SK-N-SH (cell line): ENCODE measurements at regions not wholly inside any gene's neighbourhood (a gene's known extent, or its start where the extent isn't known, plus 50 kb on each side); places are given as distances from the start of the nearest gene placed in this dataset.

ENCODE experiments used
- FOXM1 ChIP-seq: IDR thresholded peaks from 2 replicates; pipeline ENCODE4 v1.4.0; 2012; ENCODE audit warnings: low read depth, mild to moderate bottlenecking
- YY1 ChIP-seq: IDR thresholded peaks from 2 replicates; pipeline ENCODE4 v1.4.0; 2012; ENCODE audit warnings: low read depth, mild to moderate bottlenecking
- TF ChIP-seq, protein P1 (sequence below): fragments of 200-600 bp; sonication (generic); IDR thresholded peaks from 2 replicates; pipeline ENCODE4 v1.6.1; 2017; ENCODE audit warnings: antibody characterized with exemption, mild to moderate bottlenecking, moderate library complexity
- TF ChIP-seq, protein P2 (sequence below): IDR thresholded peaks from 2 replicates; pipeline ENCODE4 v1.4.0; 2012; ENCODE audit warnings: low read depth, borderline replicate concordance

DNA sequence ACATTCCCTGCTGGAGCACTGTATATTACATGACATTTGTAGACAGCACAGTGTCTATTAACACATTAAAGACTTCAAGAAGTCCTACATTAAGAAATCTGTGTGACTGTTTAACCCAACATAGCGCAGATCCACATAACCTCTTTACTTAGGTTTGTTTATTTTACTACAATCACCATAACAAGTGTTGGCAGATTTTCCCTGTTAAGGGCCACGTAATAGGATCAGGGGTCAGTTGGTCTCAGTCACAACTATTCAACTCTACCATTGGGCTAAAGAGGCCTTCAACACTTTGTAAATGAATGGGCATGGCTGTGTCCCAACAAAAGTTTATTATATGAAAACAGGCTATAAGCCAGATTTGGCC lies 51.3 kb upstream of the ADORA2B start:
- no peak for TF ChIP-seq FOXM1
- TF ChIP-seq, protein P1, sequence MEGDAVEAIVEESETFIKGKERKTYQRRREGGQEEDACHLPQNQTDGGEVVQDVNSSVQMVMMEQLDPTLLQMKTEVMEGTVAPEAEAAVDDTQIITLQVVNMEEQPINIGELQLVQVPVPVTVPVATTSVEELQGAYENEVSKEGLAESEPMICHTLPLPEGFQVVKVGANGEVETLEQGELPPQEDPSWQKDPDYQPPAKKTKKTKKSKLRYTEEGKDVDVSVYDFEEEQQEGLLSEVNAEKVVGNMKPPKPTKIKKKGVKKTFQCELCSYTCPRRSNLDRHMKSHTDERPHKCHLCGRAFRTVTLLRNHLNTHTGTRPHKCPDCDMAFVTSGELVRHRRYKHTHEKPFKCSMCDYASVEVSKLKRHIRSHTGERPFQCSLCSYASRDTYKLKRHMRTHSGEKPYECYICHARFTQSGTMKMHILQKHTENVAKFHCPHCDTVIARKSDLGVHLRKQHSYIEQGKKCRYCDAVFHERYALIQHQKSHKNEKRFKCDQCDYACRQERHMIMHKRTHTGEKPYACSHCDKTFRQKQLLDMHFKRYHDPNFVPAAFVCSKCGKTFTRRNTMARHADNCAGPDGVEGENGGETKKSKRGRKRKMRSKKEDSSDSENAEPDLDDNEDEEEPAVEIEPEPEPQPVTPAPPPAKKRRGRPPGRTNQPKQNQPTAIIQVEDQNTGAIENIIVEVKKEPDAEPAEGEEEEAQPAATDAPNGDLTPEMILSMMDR = no peak
- TF ChIP-seq, protein P2, sequence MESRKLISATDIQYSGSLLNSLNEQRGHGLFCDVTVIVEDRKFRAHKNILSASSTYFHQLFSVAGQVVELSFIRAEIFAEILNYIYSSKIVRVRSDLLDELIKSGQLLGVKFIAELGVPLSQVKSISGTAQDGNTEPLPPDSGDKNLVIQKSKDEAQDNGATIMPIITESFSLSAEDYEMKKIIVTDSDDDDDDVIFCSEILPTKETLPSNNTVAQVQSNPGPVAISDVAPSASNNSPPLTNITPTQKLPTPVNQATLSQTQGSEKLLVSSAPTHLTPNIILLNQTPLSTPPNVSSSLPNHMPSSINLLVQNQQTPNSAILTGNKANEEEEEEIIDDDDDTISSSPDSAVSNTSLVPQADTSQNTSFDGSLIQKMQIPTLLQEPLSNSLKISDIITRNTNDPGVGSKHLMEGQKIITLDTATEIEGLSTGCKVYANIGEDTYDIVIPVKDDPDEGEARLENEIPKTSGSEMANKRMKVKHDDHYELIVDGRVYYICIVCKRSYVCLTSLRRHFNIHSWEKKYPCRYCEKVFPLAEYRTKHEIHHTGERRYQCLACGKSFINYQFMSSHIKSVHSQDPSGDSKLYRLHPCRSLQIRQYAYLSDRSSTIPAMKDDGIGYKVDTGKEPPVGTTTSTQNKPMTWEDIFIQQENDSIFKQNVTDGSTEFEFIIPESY = no peak
- TF ChIP-seq YY1 = no peak
